Hematopoietic multipotent progenitor cell treated with erythropoietin and hydrocortisone succinate and interleukin-3 and kit ligand, for 4 days (in vitro differentiated cells): ENCODE measurements at regions not wholly inside any gene's neighbourhood (a gene's known extent, or its start where the extent isn't known, plus 50 kb on each side); places are given as distances from the start of the nearest gene placed in this dataset.
"Not testable (repeated sequence)": the region's sequence is repeated elsewhere in the genome, so short reads cannot be mapped to it uniquely, and the experiment has no call there.

Experiments used
- DNase-seq: peaks from one replicate; pipeline ENCODE4 v3.0.0-alpha.2; 2015

DNA sequence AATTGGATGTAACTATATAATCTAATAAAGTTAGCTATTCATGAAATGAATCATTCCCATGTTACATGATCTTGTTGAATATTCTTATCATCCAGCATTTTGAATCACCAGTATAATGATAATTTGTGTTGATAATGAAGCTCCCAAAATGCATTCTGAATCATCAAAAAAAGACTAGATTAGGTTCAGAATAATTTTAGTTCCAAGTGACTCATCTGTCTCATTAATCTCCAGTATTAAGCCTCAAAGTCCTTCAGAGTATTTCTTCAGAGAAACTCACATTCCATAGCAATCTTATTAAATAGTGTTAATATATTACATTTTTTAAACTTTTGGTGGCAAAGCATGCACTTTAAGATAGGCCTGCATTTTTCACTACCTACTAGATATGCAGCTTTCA, 207.5 kb downstream of the SLITRK5 start:
- no peak for DNase-seq

GRCh38 chr13:87884884-87885283, 213.7 kb downstream of the SLITRK5 start:
- DNase-seq: no peak

DNA sequence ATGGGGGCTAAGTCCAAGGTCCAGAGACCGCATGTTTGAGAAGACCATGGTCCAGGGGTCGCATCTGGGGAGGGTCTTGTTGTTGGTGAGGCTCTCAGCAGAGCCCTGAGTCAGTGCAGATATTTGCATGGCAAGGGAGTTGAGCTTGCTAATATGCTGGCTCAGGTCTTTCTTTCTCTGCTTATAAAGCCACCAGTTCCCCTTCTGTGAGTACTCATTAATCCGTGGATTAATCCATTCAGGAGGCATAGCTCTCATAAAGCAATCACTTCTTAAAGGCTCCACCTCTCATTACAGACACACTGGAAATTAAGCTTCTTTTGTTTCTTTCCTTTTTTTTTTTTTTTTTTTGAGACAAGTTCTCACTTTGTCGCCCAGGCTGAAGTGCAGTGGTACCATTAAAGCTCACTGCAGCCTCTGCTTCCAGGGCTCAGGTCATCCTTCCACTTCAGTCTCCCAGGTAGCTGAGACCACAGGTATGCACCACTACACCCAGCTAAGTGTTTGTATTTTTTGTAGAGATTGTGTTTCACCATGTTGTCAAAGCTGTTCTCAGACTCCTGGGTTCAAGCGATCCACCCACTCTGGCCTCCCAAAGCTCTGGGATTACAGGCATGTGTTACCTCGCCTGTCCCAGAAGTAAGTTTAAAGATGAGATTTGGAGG, 216.4 kb downstream of the SLITRK5 start:
- DNase-seq: no peak

GRCh38 chr13:87889254-87889653, 218.1 kb downstream of the SLITRK5 start:
- DNase-seq: no peak

DNA sequence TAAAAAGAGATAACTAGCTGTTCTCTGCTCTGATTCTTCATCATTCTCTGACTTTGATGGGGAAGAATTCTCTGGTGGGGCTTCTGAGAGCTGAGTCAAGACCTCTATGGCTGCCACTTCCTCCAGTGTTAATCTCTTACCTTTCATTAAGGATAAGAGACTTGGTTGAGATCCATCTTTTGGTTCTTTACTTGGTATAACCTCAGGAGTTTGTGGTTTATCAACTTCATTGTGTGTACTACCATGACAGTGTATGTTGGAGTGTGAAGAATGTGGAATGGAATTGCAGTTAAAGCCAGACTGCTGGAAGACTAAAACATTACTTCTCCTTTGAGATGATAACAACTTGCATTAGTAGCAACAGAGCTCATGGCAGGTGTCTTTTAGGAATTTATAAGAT, 222.0 kb downstream of the SLITRK5 start:
- no peak for DNase-seq

GRCh38 chr13:87894059-87894458, 222.9 kb downstream of the SLITRK5 start:
- DNase-seq: no peak

DNA sequence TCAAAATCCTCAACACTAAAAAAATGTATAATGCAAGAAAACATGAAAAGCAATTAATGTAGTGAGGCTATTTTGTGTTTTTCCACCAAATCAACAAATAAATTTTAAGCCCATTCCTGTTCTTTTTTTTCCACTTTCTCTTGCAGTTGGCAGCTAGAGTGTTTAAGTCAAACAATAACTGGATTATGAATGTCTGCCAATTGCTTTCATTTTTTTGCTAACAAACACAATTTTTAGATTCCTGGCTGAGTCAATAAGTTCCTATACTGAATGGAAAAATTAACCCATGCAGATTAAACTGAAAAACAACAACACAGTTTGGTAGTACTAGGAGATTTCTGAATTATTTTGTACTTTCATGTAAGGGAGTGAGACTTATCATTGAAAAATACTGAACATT, 232.4 kb downstream of the SLITRK5 start:
- DNase-seq: no peak

GRCh38 chr13:87906411-87906810, 235.2 kb downstream of the SLITRK5 start:
- no peak for DNase-seq

DNA sequence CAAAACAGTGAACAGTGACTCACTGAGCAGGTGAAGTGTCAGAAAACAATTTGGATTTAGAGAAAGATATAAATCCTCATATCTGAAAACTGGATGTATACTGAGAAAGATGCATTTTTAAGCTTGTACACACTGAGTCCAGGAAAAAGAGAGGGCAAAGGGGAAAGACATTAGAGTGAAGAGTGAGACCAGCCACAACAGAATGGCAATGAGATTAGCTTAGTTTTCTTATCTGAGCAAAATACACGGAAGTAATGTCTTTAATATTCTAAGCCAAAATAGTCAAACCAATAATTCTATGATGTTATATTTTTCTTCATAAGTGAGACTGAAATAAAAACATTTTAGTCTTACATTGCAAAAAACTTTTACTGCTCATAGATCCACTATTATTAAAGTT, 236.0 kb downstream of the SLITRK5 start:
- DNase-seq: no peak

GRCh38 chr13:87919956-87920355, 248.8 kb downstream of the SLITRK5 start:
- DNase-seq: no peak

GRCh38 chr13:87923753-87924152, 252.6 kb downstream of the SLITRK5 start:
- no peak for DNase-seq

DNA sequence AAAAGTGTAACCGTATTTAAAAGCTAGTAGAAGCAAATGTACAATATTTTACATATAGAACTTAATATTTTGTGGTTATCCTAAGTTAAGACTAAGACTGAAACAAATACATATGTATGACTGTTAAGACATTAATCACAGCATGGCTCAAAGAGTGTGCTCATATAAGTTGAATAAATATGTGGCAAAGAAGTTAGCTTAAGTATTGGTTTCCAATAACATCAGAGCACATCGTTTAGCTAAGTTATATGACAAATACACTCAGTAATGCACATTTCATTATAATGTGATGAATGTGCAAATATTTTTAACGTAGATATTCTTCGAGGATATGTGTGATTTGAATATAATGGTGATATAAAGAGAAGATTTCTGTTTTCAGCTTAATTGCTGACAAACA, 253.8 kb downstream of the SLITRK5 start:
- DNase-seq: no peak

GRCh38 chr13:87940776-87941175, 269.6 kb downstream of the SLITRK5 start:
- DNase-seq: no peak

GRCh38 chr13:87941226-87941625, 270.1 kb downstream of the SLITRK5 start:
- no peak for DNase-seq

GRCh38 chr13:87942205-87942604, 271.0 kb downstream of the SLITRK5 start:
- no peak for DNase-seq

DNA sequence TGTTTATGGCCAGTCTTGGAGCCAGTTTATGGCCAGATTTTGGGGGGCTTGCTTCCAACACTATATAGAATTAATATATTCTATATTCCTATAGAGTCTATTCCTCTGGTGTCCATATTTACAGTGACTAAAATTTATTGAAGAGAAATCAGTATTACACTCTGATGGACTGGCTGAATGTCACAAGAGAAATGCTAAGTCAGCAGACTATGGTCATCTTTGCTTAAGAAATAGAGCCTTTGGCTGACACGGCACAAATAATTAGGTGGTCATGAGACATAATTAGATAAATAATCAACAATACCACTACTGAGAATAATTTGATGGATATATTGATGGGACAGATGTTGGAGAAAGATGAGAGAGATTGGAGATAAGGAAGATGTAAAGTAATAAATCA, 272.9 kb downstream of the SLITRK5 start:
- DNase-seq: no peak

- DNase-seq: no peak
These were observed 281.2 kb downstream of the SLITRK5 start for GRCh38 chr13:87952377-87952776.

DNA sequence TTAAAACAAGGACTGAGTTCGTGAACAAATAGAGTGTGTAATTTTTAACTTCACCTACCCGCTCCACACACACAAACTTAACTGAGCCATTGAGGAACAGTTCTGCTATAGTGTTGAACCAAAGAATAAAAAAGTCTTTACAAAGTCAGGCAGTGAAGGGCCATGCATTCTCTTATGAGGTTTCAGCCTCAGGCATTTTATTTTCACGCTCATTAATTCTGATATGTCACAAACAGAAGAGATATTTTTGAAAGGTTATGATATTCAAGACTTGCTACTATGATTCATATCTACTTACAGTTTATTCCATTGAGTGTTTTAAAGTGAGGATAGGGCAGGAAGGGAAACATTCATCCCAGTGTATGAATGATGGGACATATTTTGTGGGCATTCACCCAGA, 282.2 kb downstream of the SLITRK5 start:
- no peak for DNase-seq

- DNase-seq: no peak
These were observed 282.9 kb downstream of the SLITRK5 start for GRCh38 chr13:87954091-87954490.

- no peak for DNase-seq
These were observed 290.4 kb downstream of the SLITRK5 start for GRCh38 chr13:87961546-87961945.

DNA sequence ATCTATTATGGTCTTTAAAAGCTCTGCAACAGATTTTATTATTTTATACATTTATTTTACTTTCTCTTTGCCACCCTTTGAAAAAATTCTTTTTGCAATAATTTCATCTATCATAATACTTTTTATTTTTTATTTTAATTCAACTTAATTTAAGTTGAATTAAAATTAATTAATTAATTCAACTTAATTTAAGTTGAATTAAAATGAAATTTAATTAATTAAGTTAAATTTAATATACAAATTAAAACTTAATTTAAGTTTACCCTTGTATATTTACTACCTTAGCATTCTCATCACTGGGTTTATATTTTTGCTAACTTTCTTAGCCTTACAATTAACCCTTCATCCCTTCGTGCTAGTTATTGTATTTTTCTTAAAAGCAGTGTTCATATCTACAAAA, 301.4 kb downstream of the SLITRK5 start:
- no peak for DNase-seq

- DNase-seq: no peak
These were observed 303.9 kb downstream of the SLITRK5 start for GRCh38 chr13:87975035-87975434.

GRCh38 chr13:87976650-87977049, 305.5 kb downstream of the SLITRK5 start:
- DNase-seq: not testable (repeated sequence)

GRCh38 chr13:87981416-87981815, 310.2 kb downstream of the SLITRK5 start:
- DNase-seq: no peak

DNA sequence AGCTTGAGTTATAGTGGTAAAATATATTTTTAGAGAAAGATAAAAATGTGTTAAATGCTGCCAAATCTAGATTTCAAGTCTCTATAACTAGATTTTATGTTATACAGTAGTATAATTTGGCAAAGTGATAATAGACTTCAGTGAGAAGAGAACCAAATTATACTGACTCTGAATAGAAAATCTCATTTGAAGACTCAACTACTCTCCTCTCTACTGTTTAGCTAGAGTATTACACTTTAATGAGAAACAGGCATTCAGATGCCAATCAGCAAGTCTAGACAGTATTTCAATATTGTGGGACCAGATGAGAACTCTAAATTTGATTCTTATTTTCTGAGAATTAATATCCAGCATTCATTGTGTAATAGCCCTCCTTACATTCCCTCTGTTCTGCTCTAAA, 311.2 kb downstream of the SLITRK5 start:
- no peak for DNase-seq
